ENCODE measurements at regions not wholly inside any gene's neighbourhood (a gene's known extent, or its start where the extent isn't known, plus 50 kb on each side); places are given as distances from the start of the nearest gene placed in this dataset.

- TF ChIP-seq CTCF (conservative IDR thresholded peaks at IDR 0.05) = no peak
- TF ChIP-seq ZFX (IDR thresholded peaks at IDR 0.05) = no peak
These were observed 158.4 kb downstream of the GDAP2 start for GRCh38 chr1:117770981-117771531.
